Activated CD4-positive, alpha-beta T cell treated with anti-CD3 and anti-CD28 coated beads for 1 hour (primary cell): ENCODE measurements at regions not wholly inside any gene's neighbourhood (a gene's known extent, or its start where the extent isn't known, plus 50 kb on each side); places are given as distances from the start of the nearest gene placed in this dataset.
"Not testable (repeated sequence)": the region's sequence is repeated elsewhere in the genome, so short reads cannot be mapped to it uniquely, and the experiment has no call there.

Source experiments
- DNase-seq: peaks from one replicate; pipeline ENCODE4 v3.0.0-alpha.2; 2020

GRCh38 chr6:140339084-140339483 lies 964.6 kb upstream of the CITED2 start:
- DNase-seq, result not testable (repeated sequence)

- DNase-seq, result no peak
Observed at GRCh38 chr6:140321891-140322290, 947.4 kb upstream of the CITED2 start.

GRCh38 chr6:140320081-140321080 lies 945.9 kb upstream of the CITED2 start:
- DNase-seq, result no peak

- DNase-seq, result no peak
Observed at GRCh38 chr6:140319209-140319608, 944.8 kb upstream of the CITED2 start.

- DNase-seq, result no peak
Observed at GRCh38 chr6:140318408-140318807, 944.0 kb upstream of the CITED2 start.

- no peak for DNase-seq
Observed at GRCh38 chr6:140317950-140318349, 943.5 kb upstream of the CITED2 start.

GRCh38 chr6:140316966-140317365 lies 942.5 kb upstream of the CITED2 start:
- DNase-seq, result no peak

GRCh38 chr6:140314682-140315081 lies 940.2 kb upstream of the CITED2 start:
- DNase-seq, result no peak

- DNase-seq, result no peak
Observed at GRCh38 chr6:140311146-140311545, 936.7 kb upstream of the CITED2 start.

- no peak for DNase-seq
Observed at GRCh38 chr6:140303218-140303949, 928.9 kb upstream of the CITED2 start.

- no peak for DNase-seq
Observed at GRCh38 chr6:140300331-140300730, 925.9 kb upstream of the CITED2 start.

GRCh38 chr6:140289186-140289585 lies 914.7 kb upstream of the CITED2 start:
- DNase-seq, result no peak

- no peak for DNase-seq
Observed at GRCh38 chr6:140285998-140286690, 911.7 kb upstream of the CITED2 start.

- no peak for DNase-seq
Observed at GRCh38 chr6:140285471-140285870, 911.0 kb upstream of the CITED2 start.

- no peak for DNase-seq
Observed at GRCh38 chr6:140284871-140285270, 910.4 kb upstream of the CITED2 start.

GRCh38 chr6:140283197-140283596 lies 908.7 kb upstream of the CITED2 start:
- DNase-seq, result no peak

GRCh38 chr6:140281767-140282166 lies 907.3 kb upstream of the CITED2 start:
- DNase-seq, result no peak

- DNase-seq, result no peak
Observed at GRCh38 chr6:140281236-140281635, 906.8 kb upstream of the CITED2 start.

- no peak for DNase-seq
Observed at GRCh38 chr6:140276719-140277118, 902.3 kb upstream of the CITED2 start.

- DNase-seq, result no peak
Observed at GRCh38 chr6:140276133-140276532, 901.7 kb upstream of the CITED2 start.

GRCh38 chr6:140275725-140276124 lies 901.3 kb upstream of the CITED2 start:
- DNase-seq, result no peak

GRCh38 chr6:140274548-140274947 lies 900.1 kb upstream of the CITED2 start:
- DNase-seq, result no peak

- DNase-seq, result no peak
Observed at GRCh38 chr6:140271759-140272377, 897.4 kb upstream of the CITED2 start.
